Spleen (tissue), 11 donors: ENCODE measurements at regions not wholly inside any gene's neighbourhood (a gene's known extent, or its start where the extent isn't known, plus 50 kb on each side); places are given as distances from the start of the nearest gene placed in this dataset.

ENCODE experiments used
- DNase-seq: peaks from one replicate; pipeline ENCODE4 v3.0.0-alpha.2; 2020
- H3K27ac ChIP-seq, 8 donors: fragments of 200-600 bp; sonication (generic) in 7 of 8; 1 replicate in 4 of 8; 2 replicates in 4 of 8; pipeline versions ENCODE4 v1.5.0 to v1.8.0; 2016 to 2021; ENCODE audit warnings: inconsistent platforms in 4 of 8, mild to moderate bottlenecking in 4 of 8, moderate library complexity in 1 of 8
- H3K27me3 ChIP-seq, 7 donors: fragments of 200-600 bp; sonication (generic) in 6 of 7; replicated peaks in 1 of 7; 1 replicate in 4 of 7; 2 replicates in 3 of 7; pipeline versions ENCODE4 v1.5.0 to v1.8.0; 2016 to 2021; ENCODE audit warnings: inconsistent platforms in 3 of 7, mild to moderate bottlenecking in 1 of 7
- H3K36me3 ChIP-seq, 6 donors: fragments of 200-600 bp; sonication (generic) in 5 of 6; 1 replicate in 4 of 6; 2 replicates in 2 of 6; pipeline versions ENCODE4 v1.5.0 to v1.8.0; 2016 to 2021; ENCODE audit warnings: inconsistent platforms in 2 of 6
- H3K4me1 ChIP-seq, 6 donors: fragments of 200-600 bp; sonication (generic) in 5 of 6; 1 replicate in 3 of 6; 2 replicates in 3 of 6; pipeline versions ENCODE4 v1.5.0 to v1.8.0; 2016 to 2021; ENCODE audit warnings: inconsistent platforms in 3 of 6
- H3K4me3 ChIP-seq, 8 donors: fragments of 200-600 bp; sonication (generic) in 7 of 8; 1 replicate in 4 of 8; 2 replicates in 4 of 8; pipeline versions ENCODE4 v1.5.0 to v1.8.0; 2016 to 2021; ENCODE audit warnings: inconsistent platforms in 4 of 8, mild to moderate bottlenecking in 4 of 8, moderate library complexity in 2 of 8
- H3K9me3 ChIP-seq, 8 donors: fragments of 200-600 bp; sonication (generic) in 7 of 8; 1 replicate in 4 of 8; 2 replicates in 4 of 8; pipeline versions ENCODE4 v1.5.0 to v1.8.0; 2016 to 2021; ENCODE audit warnings: inconsistent platforms in 4 of 8
- CTCF ChIP-seq, 11 experiments: fragments of 200-600 bp in 7 of 11; fragments of 450-650 bp in 4 of 11; sonication (generic) in 4 of 11; IDR thresholded peaks in 8 of 11; conservative IDR thresholded peaks in 3 of 11; 1 replicate in 7 of 11; 2 replicates in 4 of 11; pipeline versions ENCODE4 v1.4.0 to v1.8.0; 2016 to 2021; ENCODE audit warnings: antibody characterized with exemption in 11 of 11, inconsistent platforms in 4 of 11, mild to moderate bottlenecking in 1 of 11
- POLR2A ChIP-seq, 3 donors: fragments of 450-650 bp; IDR thresholded peaks; one replicate each; pipeline ENCODE4 v1.5.1; 2017; ENCODE audit warnings: antibody characterized with exemption in 3 of 3, mild to moderate bottlenecking in 1 of 3
- POLR2AphosphoS5 ChIP-seq, 3 donors: sonication (generic); formaldehyde crosslinking; IDR thresholded peaks; one replicate each; pipeline ENCODE4 v1.5.1; 2017; ENCODE audit warnings: antibody characterized with exemption in 3 of 3
- WGBS, 5 donors: extraction: QIAGEN DNeasy Blood & Tissue Kit in 3 of 5; methylation state at CpG; one replicate each; pipeline versions ENCODE4 v1.1.5 to v1.1.7; 2013 to 2018; 5-methylcytosine and 5-hydroxymethylcytosine counted together
- intact Hi-C: fragments of 100-400 bp; cut with DNase I; formaldehyde crosslinking; loops from one replicate; pipeline ENCODE4 v1.15.0; 2023; ENCODE audit warnings: low total_unique reads
- donor health status: healthy with polysubstance abuse.
- donor health status: DM: no; HTN: no; CAD: no; lungs with moderate emphysema.
- donor health status: DM: no; HTN: no; CAD: no.
- donor health status: Bipolar disorder and iron deficiency.
- donor health status: healthy.
- donor health status: DM: no; HTN: no; CAD: no.
- donor health status: DM: yes; HTN: yes; CAD: no.

- Histone ChIP-seq H3K4me1 (no peaks in the 10 kb centered on the region), H3K27ac (no peak overlapping the region), H3K9me3 (peaks cover 0 to 4% (median 0%) of the 10 kb centered on the region in 8 donors), H3K27me3 (no peaks in the 10 kb centered on the region), H3K4me3 (no peak overlapping the region), H3K36me3 (no peaks in the 10 kb centered on the region)
- no peak for TF ChIP-seq CTCF (IDR thresholded peaks at IDR 0.05 in 8 of 11, conservative IDR thresholded peaks at IDR 0.05 in 3 of 11)
- no peak for TF ChIP-seq POLR2A (IDR thresholded peaks at IDR 0.05)
- no peak for TF ChIP-seq POLR2AphosphoS5 (IDR thresholded peaks at IDR 0.05)
- no peak for DNase-seq
- WGBS, 5 donors, result 46 to 70% (median 56%) methylated on average over 3 of the region's 3 CpGs
- intact Hi-C loops, result no loop called here
These were observed 588.2 kb upstream of the TENM4 start for GRCh38 chr11:80028998-80029397.

- no peak for TF ChIP-seq POLR2AphosphoS5 (IDR thresholded peaks at IDR 0.05)
- TF ChIP-seq POLR2A (IDR thresholded peaks at IDR 0.05), result no peak
- Histone ChIP-seq H3K9me3 (peaks cover 0 to 4% (median 0%) of the 10 kb centered on the region in 8 donors), H3K27ac (no peak overlapping the region), H3K36me3 (no peaks in the 10 kb centered on the region), H3K4me3 (no peak overlapping the region), H3K4me1 (no peaks in the 10 kb centered on the region), H3K27me3 (no peaks in the 10 kb centered on the region)
- intact Hi-C loops, result no loop called here
- WGBS, 5 donors, result 65 to 74% (median 69%) methylated on average over 4 of the region's 4 CpGs
- DNase-seq, result no peak
These were observed 583.3 kb upstream of the TENM4 start for GRCh38 chr11:80024119-80024518.

GRCh38 chr11:80023386-80023785 is 582.6 kb upstream of the TENM4 start:
- DNase-seq, result no peak
- H3K27ac ChIP-seq, result no peak overlapping the region
- no peaks in the 10 kb centered on the region for H3K27me3 ChIP-seq
- intact Hi-C loops, result no loop called here
- H3K9me3 ChIP-seq, result peaks cover 0 to 4% (median 0%) of the 10 kb centered on the region in 8 donors
- TF ChIP-seq POLR2AphosphoS5 (IDR thresholded peaks at IDR 0.05) (no peak), CTCF (IDR thresholded peaks at IDR 0.05 in 8 of 11, conservative IDR thresholded peaks at IDR 0.05 in 3 of 11) (no peak), POLR2A (IDR thresholded peaks at IDR 0.05) (no peak)
- no peaks in the 10 kb centered on the region for H3K4me1 ChIP-seq
- no peaks in the 10 kb centered on the region for H3K36me3 ChIP-seq
- no peak overlapping the region for H3K4me3 ChIP-seq

GRCh38 chr11:80010536-80010935 is 569.7 kb upstream of the TENM4 start:
- intact Hi-C loops, result no loop called here

More at GRCh38 chr11:80010536-80010935, 569.7 kb upstream of the TENM4 start:
- Histone ChIP-seq H3K36me3 (no peaks in the 10 kb centered on the region), H3K27ac (no peak overlapping the region), H3K4me1 (no peaks in the 10 kb centered on the region), H3K27me3 (no peaks in the 10 kb centered on the region), H3K4me3 (no peak overlapping the region), H3K9me3 (peaks cover 0 to 7% (median 0%) of the 10 kb centered on the region in 8 donors)
- 92 to 100% (median 93%) methylated on average over 1 of the region's 1 CpG for WGBS, 5 donors
- TF ChIP-seq CTCF (IDR thresholded peaks at IDR 0.05 in 8 of 11, conservative IDR thresholded peaks at IDR 0.05 in 3 of 11), result no peak
- TF ChIP-seq POLR2AphosphoS5 (IDR thresholded peaks at IDR 0.05), result no peak
- TF ChIP-seq POLR2A (IDR thresholded peaks at IDR 0.05), result no peak
- no peak for DNase-seq
